GM19467 (cell line): ENCODE measurements at regions not wholly inside any gene's neighbourhood (a gene's known extent, or its start where the extent isn't known, plus 50 kb on each side); places are given as distances from the start of the nearest gene placed in this dataset.

Source experiments
- ATAC-seq: cut with Tn5 transposase; IDR thresholded peaks from one replicate; pipeline ENCODE4 v1.9.1; 2021; ENCODE audit warnings: mild to moderate bottlenecking, moderate library complexity; ENCODE audit not compliant: unreplicated experiment

GRCh38 chr3:137061186-137061585 is 103.4 kb downstream of the IL20RB start:
- ATAC-seq: no peak

- ATAC-seq: peak; percentile 73
Observed at GRCh38 chr3:137062250-137062649, 104.5 kb downstream of the IL20RB start.

GRCh38 chr3:137065381-137065780 is 107.6 kb downstream of the IL20RB start:
- no peak for ATAC-seq

- ATAC-seq: no peak
Observed at GRCh38 chr3:137066092-137066491, 108.3 kb downstream of the IL20RB start.

- ATAC-seq: no peak
Observed at GRCh38 chr3:137071104-137071503, 113.3 kb downstream of the IL20RB start.

- no peak for ATAC-seq
Observed at GRCh38 chr3:137075020-137075419, 117.2 kb downstream of the IL20RB start.

GRCh38 chr3:137078040-137078439 is 120.3 kb downstream of the IL20RB start:
- ATAC-seq: no peak

GRCh38 chr3:137079571-137079970 is 121.8 kb downstream of the IL20RB start:
- no peak for ATAC-seq

GRCh38 chr3:137081711-137082110 is 123.9 kb downstream of the IL20RB start:
- ATAC-seq: no peak

- ATAC-seq: no peak
Observed at GRCh38 chr3:137082763-137083162, 125.0 kb downstream of the IL20RB start.

GRCh38 chr3:137083332-137083731 is 125.5 kb downstream of the IL20RB start:
- ATAC-seq: no peak

- ATAC-seq: no peak
Observed at GRCh38 chr3:137084586-137084985, 126.8 kb downstream of the IL20RB start.

- no peak for ATAC-seq
Observed at GRCh38 chr3:137097386-137097785, 139.6 kb downstream of the IL20RB start.

GRCh38 chr3:137097852-137098251 is 140.1 kb downstream of the IL20RB start:
- no peak for ATAC-seq

GRCh38 chr3:137099364-137100219 is 141.8 kb downstream of the IL20RB start:
- no peak for ATAC-seq

- ATAC-seq: no peak
Observed at GRCh38 chr3:137100326-137100725, 142.5 kb downstream of the IL20RB start.

GRCh38 chr3:137103739-137104138 is 146.0 kb downstream of the IL20RB start:
- no peak for ATAC-seq

GRCh38 chr3:137105277-137105977 is 147.6 kb downstream of the IL20RB start:
- ATAC-seq: no peak

GRCh38 chr3:137106612-137107240 is 148.9 kb downstream of the IL20RB start:
- ATAC-seq: no peak

- no peak for ATAC-seq
Observed at GRCh38 chr3:137108699-137109440, 151.1 kb downstream of the IL20RB start.

GRCh38 chr3:137110392-137110996 is 152.7 kb downstream of the IL20RB start:
- peak; percentile 66 for ATAC-seq
